NB4 (cell line): ENCODE measurements at regions not wholly inside any gene's neighbourhood (a gene's known extent, or its start where the extent isn't known, plus 50 kb on each side); places are given as distances from the start of the nearest gene placed in this dataset.

Experiments used
- POLR2A ChIP-seq: IDR thresholded peaks from 2 replicates; pipeline ENCODE4 v1.6.1; 2011; ENCODE audit warnings: mild to moderate bottlenecking; ENCODE audit not compliant: insufficient read length; ENCODE audit errors: extremely low read depth
- TF ChIP-seq, protein P1 (sequence below): IDR thresholded peaks from one replicate; pipeline ENCODE4 v1.5.1; 2012; ENCODE audit warnings: low read depth, low read length
- TF ChIP-seq, protein P2 (sequence below): IDR thresholded peaks from 2 replicates; pipeline ENCODE4 v1.6.1; 2011; ENCODE audit warnings: low read depth, low read length

DNA sequence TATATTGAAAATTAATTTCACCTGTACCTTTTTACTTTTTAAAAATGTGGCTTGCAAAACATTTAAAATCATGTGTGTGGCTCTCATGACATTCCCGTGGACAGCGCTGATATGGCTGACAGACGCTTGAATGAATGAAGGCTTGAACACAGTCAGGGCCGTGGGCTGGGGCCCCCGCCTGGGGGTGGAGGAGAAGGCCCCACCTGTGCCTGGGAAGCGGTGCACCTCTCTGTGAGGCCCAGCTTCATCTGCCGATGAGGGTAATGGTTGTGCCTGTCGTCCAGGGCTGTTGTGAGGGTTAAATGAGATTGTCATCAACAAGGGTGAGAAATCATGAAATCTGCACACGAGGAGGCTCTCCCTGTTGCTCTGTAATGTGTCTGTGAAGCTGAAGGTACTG lies 85.9 kb upstream of the PRR23E start:
- TF ChIP-seq, protein P1, sequence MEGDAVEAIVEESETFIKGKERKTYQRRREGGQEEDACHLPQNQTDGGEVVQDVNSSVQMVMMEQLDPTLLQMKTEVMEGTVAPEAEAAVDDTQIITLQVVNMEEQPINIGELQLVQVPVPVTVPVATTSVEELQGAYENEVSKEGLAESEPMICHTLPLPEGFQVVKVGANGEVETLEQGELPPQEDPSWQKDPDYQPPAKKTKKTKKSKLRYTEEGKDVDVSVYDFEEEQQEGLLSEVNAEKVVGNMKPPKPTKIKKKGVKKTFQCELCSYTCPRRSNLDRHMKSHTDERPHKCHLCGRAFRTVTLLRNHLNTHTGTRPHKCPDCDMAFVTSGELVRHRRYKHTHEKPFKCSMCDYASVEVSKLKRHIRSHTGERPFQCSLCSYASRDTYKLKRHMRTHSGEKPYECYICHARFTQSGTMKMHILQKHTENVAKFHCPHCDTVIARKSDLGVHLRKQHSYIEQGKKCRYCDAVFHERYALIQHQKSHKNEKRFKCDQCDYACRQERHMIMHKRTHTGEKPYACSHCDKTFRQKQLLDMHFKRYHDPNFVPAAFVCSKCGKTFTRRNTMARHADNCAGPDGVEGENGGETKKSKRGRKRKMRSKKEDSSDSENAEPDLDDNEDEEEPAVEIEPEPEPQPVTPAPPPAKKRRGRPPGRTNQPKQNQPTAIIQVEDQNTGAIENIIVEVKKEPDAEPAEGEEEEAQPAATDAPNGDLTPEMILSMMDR, result no peak
- no peak for TF ChIP-seq POLR2A
- TF ChIP-seq, protein P2, sequence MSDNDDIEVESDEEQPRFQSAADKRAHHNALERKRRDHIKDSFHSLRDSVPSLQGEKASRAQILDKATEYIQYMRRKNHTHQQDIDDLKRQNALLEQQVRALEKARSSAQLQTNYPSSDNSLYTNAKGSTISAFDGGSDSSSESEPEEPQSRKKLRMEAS, result no peak
